Trophoblast cell (in vitro differentiated cells and primary cell): ENCODE measurements at regions not wholly inside any gene's neighbourhood (a gene's known extent, or its start where the extent isn't known, plus 50 kb on each side); places are given as distances from the start of the nearest gene placed in this dataset.

ENCODE experiments used
- DNase-seq, 2 donors: peaks; one replicate each; pipeline ENCODE4 v3.0.0-alpha.2; 2016
- H2AFZ ChIP-seq: 2 replicates; pipeline ENCODE4 v1.6.1; 2013; ENCODE audit warnings: low read length, moderate library complexity, mild to moderate bottlenecking; ENCODE audit not compliant: insufficient read depth, poor library complexity
- H2AK5ac ChIP-seq: 2 replicates; pipeline ENCODE4 v1.6.1; 2013; ENCODE audit warnings: mild to moderate bottlenecking, low read length
- H2BK120ac ChIP-seq: 2 replicates; pipeline ENCODE4 v1.6.1; 2013; ENCODE audit warnings: low read length, mild to moderate bottlenecking, moderate library complexity; ENCODE audit not compliant: insufficient read depth, poor library complexity
- H2BK12ac ChIP-seq: 2 replicates; pipeline ENCODE4 v1.6.1; 2013; ENCODE audit warnings: mild to moderate bottlenecking, low read length, moderate library complexity
- H2BK5ac ChIP-seq: 2 replicates; pipeline ENCODE4 v1.6.1; 2013; ENCODE audit warnings: low read length, low read depth, moderate library complexity, mild to moderate bottlenecking; ENCODE audit not compliant: poor library complexity
- H3K14ac ChIP-seq: 2 replicates; pipeline ENCODE4 v1.6.1; 2013; ENCODE audit warnings: mild to moderate bottlenecking, low read length
- H3K18ac ChIP-seq: 2 replicates; pipeline ENCODE4 v1.6.1; 2013; ENCODE audit warnings: mild to moderate bottlenecking, low read length
- H3K23ac ChIP-seq: 2 replicates; pipeline ENCODE4 v1.6.1; 2013; ENCODE audit warnings: low read length
- H3K27ac ChIP-seq: 2 replicates; pipeline ENCODE4 v1.5.1; 2013; ENCODE audit warnings: low read depth, mild to moderate bottlenecking, inconsistent platforms, low read length, moderate library complexity
- H3K27me3 ChIP-seq: 2 replicates; pipeline ENCODE4 v1.6.1; 2013; ENCODE audit warnings: inconsistent platforms, mild to moderate bottlenecking, low read length, moderate library complexity; ENCODE audit not compliant: insufficient read depth
- H3K36me3 ChIP-seq, 2 experiments: 1 replicate in 1 of 2; 2 replicates in 1 of 2; pipeline ENCODE4 v1.6.1; 2013; ENCODE audit warnings: low read length in 2 of 2, mild to moderate bottlenecking in 2 of 2, moderate library complexity in 1 of 2; ENCODE audit not compliant: insufficient read depth in 2 of 2, control insufficient read depth in 1 of 2
- H3K4ac ChIP-seq: 2 replicates; pipeline ENCODE4 v1.6.1; 2013; ENCODE audit warnings: low read depth, mild to moderate bottlenecking, low read length, moderate library complexity
- H3K4me1 ChIP-seq, 2 experiments: 1 replicate in 1 of 2; 2 replicates in 1 of 2; pipeline ENCODE4 v1.6.1; 2013; ENCODE audit warnings: low read length in 2 of 2, mild to moderate bottlenecking in 2 of 2, moderate library complexity in 1 of 2; ENCODE audit not compliant: insufficient read depth in 2 of 2, control insufficient read depth in 1 of 2
- H3K4me2 ChIP-seq: 2 replicates; pipeline ENCODE4 v1.6.1; 2013; ENCODE audit warnings: inconsistent platforms, mild to moderate bottlenecking, low read length, moderate library complexity
- H3K4me3 ChIP-seq: 2 replicates; pipeline ENCODE4 v1.5.1; 2013; ENCODE audit warnings: mild to moderate bottlenecking, low read depth, low read length, inconsistent platforms
- H3K79me1 ChIP-seq: one replicate; pipeline ENCODE4 v1.6.1; 2013; ENCODE audit warnings: low read length
- H3K79me2 ChIP-seq: 2 replicates; pipeline ENCODE4 v1.6.1; 2013; ENCODE audit warnings: low read length, mild to moderate bottlenecking; ENCODE audit not compliant: control insufficient read depth, insufficient read depth, poor library complexity
- H3K9ac ChIP-seq: 2 replicates; pipeline ENCODE4 v1.6.1; 2013; ENCODE audit warnings: mild to moderate bottlenecking, low read length
- H3K9me3 ChIP-seq: 2 replicates; pipeline ENCODE4 v1.6.1; 2013; ENCODE audit warnings: low read depth, mild to moderate bottlenecking, control low read depth, inconsistent platforms, low read length; ENCODE audit not compliant: insufficient read depth
- H4K12ac ChIP-seq: 2 replicates; pipeline ENCODE4 v1.6.1; 2013; ENCODE audit warnings: low read depth, mild to moderate bottlenecking, low read length, moderate library complexity
- H4K8ac ChIP-seq: 2 replicates; pipeline ENCODE4 v1.6.1; 2013; ENCODE audit warnings: low read depth, mild to moderate bottlenecking, low read length, moderate library complexity
- H4K91ac ChIP-seq: one replicate; pipeline ENCODE4 v1.6.1; 2013; ENCODE audit warnings: low read depth, mild to moderate bottlenecking, low read length, moderate library complexity
- WGBS: extraction: QIAGEN DNeasy Blood & Tissue Kit; methylation state at CpG from one replicate; pipeline ENCODE4 v1.1.7; 2013; ENCODE audit warnings: missing lambda C conversion rate; ENCODE audit not compliant: insufficient read length, insufficient coverage; ENCODE audit errors: extremely low coverage; 5-methylcytosine and 5-hydroxymethylcytosine counted together

DNA sequence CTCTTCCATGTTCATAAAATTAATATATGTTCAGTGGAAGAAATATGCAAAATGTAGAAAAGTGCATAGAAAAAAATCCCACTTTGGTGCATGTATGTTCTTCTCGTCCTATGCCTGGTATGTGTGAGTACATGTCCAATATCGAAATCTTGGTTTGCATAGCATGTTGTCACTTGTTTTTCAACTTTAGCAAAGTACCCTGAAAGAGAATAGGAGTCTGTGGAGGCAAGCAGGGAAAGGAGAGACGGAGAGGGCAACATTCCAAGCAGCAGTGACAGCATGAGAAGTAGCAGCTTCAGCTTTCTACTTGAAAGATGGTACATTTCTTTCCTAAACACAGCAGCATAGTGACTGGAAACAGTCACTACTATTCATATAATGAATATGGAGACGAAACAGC is 56.8 kb upstream of the CACNA2D3 start:
- Histone ChIP-seq H3K27me3 (no peaks in the 10 kb centered on the region), H3K23ac (no peak overlapping the region), H4K91ac (no peak overlapping the region), H3K4ac (no peak overlapping the region), H2BK5ac (no peak overlapping the region), H3K27ac (no peak overlapping the region), H4K12ac (no peak overlapping the region), H3K18ac (no peak overlapping the region), H3K36me3 (no peaks in the 10 kb centered on the region), H4K8ac (no peak overlapping the region), H3K79me1 (no peaks in the 10 kb centered on the region), H3K14ac (no peak overlapping the region), H2AK5ac (no peak overlapping the region), H2BK12ac (no peak overlapping the region), H3K9ac (no peak overlapping the region), H3K4me3 (no peak overlapping the region), H3K9me3 (peaks cover 7% of the 10 kb centered on the region), H3K79me2 (no peaks in the 10 kb centered on the region), H3K4me1 (peaks cover 0 to 6% of the 10 kb centered on the region in 2 experiments), H2AFZ (no peak overlapping the region), H2BK120ac (no peak overlapping the region), H3K4me2 (no peak overlapping the region)
- no peak for DNase-seq
- WGBS: no CpG with 5 or more reads among the region's 4 CpGs

DNA sequence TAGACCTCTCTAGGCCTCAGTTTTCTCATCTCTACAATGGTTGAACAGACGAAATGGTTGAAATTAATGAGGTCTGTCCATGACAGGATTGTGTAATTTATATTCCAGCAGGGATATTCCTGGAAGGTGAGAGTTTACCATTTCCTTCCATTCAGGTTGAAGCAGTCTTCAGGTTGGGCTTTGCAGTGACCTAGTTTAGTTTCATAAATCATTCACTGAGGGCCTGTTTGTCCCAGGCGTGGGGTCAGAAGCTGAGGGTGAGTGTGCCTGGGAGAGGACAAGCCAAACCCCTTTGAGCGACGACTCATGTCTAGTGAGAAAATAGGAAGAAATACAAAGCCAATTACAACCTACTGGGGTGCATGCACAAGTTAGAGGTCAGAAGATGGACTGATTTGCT is 57.2 kb upstream of the CACNA2D3 start:
- Histone ChIP-seq H3K27me3 (no peaks in the 10 kb centered on the region), H3K36me3 (no peaks in the 10 kb centered on the region), H3K27ac (no peak overlapping the region), H3K14ac (no peak overlapping the region), H3K4me1 (peaks cover 0 to 6% of the 10 kb centered on the region in 2 experiments), H3K4me3 (no peak overlapping the region), H2BK5ac (no peak overlapping the region), H2BK120ac (no peak overlapping the region), H3K9me3 (peaks cover 3% of the 10 kb centered on the region), H3K79me2 (no peaks in the 10 kb centered on the region), H2BK12ac (no peak overlapping the region), H4K8ac (no peak overlapping the region), H3K4me2 (no peak overlapping the region), H2AFZ (no peak overlapping the region), H3K4ac (no peak overlapping the region), H3K79me1 (no peaks in the 10 kb centered on the region), H3K18ac (no peak overlapping the region), H3K9ac (no peak overlapping the region), H3K23ac (no peak overlapping the region), H4K12ac (no peak overlapping the region), H4K91ac (no peak overlapping the region), H2AK5ac (no peak overlapping the region)
- no peak for DNase-seq
- WGBS: no CpG with 5 or more reads among the region's 4 CpGs

DNA sequence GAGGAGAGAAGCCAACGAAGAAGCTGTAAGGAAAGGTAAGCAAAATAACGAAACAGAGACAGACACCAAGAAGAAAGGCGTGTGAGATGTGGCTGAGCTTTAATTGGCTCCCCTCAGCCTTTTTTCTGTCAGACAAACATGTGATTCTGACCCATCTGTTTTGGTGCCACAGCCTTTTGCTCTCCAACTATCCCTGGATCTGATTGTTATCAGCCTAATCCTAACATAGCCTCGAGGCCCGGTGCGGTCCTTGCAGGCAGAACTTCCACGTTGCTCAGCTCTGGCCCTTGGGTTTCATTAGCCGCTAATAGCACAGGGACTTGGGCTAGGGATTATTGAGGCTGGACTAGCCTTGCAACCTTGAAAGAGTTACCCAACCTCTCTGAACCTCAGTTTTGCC is 57.9 kb upstream of the CACNA2D3 start:
- no peak for DNase-seq
- no peak overlapping the region for H3K9ac ChIP-seq
- H3K79me2 ChIP-seq: no peaks in the 10 kb centered on the region
- no peaks in the 10 kb centered on the region for H3K27me3 ChIP-seq
- no peak overlapping the region for H4K12ac ChIP-seq
- no peak overlapping the region for H3K4ac ChIP-seq
- no peak overlapping the region for H3K4me3 ChIP-seq
- H3K18ac ChIP-seq: no peak overlapping the region
- H4K91ac ChIP-seq: no peak overlapping the region
- H3K27ac ChIP-seq: no peak overlapping the region
- no peak overlapping the region for H3K4me2 ChIP-seq
- no peak overlapping the region for H4K8ac ChIP-seq
- no peaks in the 10 kb centered on the region for H3K9me3 ChIP-seq
- no peak overlapping the region for H2BK12ac ChIP-seq
- peaks cover 0 to 6% of the 10 kb centered on the region in 2 experiments for H3K4me1 ChIP-seq
- H2BK120ac ChIP-seq: no peak overlapping the region
- H2AK5ac ChIP-seq: no peak overlapping the region
- no peak overlapping the region for H3K14ac ChIP-seq
- no peak overlapping the region for H2BK5ac ChIP-seq
- no CpG with 5 or more reads among the region's 8 CpGs for WGBS
- H3K36me3 ChIP-seq: no peaks in the 10 kb centered on the region
- no peak overlapping the region for H2AFZ ChIP-seq
- H3K79me1 ChIP-seq: no peaks in the 10 kb centered on the region
- H3K23ac ChIP-seq: no peak overlapping the region

DNA sequence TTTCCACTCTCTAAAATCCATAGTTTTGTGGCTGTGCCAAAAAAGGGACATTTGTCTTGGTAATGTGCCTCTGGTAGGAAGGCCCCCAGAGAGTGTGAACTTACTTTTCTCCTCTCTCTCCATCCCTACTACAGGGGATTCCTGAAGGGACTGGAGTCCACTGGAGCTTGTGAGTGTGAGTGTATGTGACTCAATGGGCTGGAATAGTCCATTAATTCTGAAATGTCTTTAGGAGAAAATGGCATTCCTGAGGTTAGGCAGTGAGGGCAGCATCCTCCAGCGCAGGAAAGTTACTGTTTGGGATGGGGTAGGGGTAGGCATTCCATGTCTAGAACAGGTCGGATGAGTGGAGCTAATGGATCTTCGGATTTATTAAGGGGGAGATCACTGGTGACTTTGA is 59.8 kb upstream of the CACNA2D3 start:
- Histone ChIP-seq H2BK120ac (no peak overlapping the region), H4K12ac (no peak overlapping the region), H2BK5ac (no peak overlapping the region), H3K27ac (no peak overlapping the region), H3K4ac (no peak overlapping the region), H3K27me3 (no peaks in the 10 kb centered on the region), H2AFZ (no peak overlapping the region), H3K18ac (no peak overlapping the region), H4K91ac (no peak overlapping the region), H3K4me2 (no peak overlapping the region), H3K79me1 (no peaks in the 10 kb centered on the region), H3K9me3 (no peaks in the 10 kb centered on the region), H3K23ac (no peak overlapping the region), H4K8ac (no peak overlapping the region), H3K79me2 (no peaks in the 10 kb centered on the region), H3K9ac (no peak overlapping the region), H3K36me3 (no peaks in the 10 kb centered on the region), H2BK12ac (no peak overlapping the region), H3K14ac (no peak overlapping the region), H2AK5ac (no peak overlapping the region), H3K4me3 (no peak overlapping the region), H3K4me1 (peaks cover 0 to 6% of the 10 kb centered on the region in 2 experiments)
- no CpG with 5 or more reads among the region's 3 CpGs for WGBS
- no peak for DNase-seq
